COR-L47 (cell line): ENCODE measurements at regions not wholly inside any gene's neighbourhood (a gene's known extent, or its start where the extent isn't known, plus 50 kb on each side); places are given as distances from the start of the nearest gene placed in this dataset.
"Not testable (repeated sequence)": the region's sequence is repeated elsewhere in the genome, so short reads cannot be mapped to it uniquely, and the experiment has no call there.

ENCODE experiments used
- DNase-seq: peaks from one replicate; lab custom pipeline; 2025; lab: John Stamatoyannopoulos, UW

DNA sequence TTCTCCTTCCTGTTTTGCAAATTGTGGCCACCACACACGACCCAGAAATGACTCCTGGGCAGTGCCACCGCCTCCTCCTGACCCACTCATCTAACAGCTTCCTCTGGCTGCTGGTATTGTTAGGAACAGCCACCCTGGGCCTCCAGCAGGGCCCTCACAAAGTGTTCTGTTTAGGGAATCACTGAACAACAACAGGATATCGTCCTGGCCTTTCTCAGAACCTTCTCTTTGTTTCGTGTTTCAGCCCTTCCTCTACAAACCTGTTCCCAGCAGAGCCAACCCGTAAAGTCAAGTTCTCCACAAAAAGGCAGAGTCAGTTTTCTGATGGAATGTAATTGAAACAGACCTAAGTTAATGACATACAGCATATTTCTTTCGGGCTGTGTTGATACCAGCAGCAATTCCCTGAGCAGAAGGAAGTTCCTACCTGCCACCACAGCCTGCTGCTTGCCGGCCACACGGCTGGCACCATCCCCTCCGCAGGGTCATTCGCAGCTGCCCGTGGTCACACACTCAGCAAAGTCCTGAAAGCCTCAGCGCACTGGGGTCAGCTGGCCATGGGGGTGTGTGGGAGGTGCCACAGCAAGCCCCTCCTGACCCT is 91.7 kb upstream of the PITRM1 start:
- DNase-seq: no peak

GRCh38 chr10:3263747-3264146 is 91.2 kb upstream of the PITRM1 start:
- no peak for DNase-seq

- no peak for DNase-seq
Measured at GRCh38 chr10:3263082-3263481, 90.5 kb upstream of the PITRM1 start.

- DNase-seq: no peak
Measured at GRCh38 chr10:3261921-3262320, 89.3 kb upstream of the PITRM1 start.

DNA sequence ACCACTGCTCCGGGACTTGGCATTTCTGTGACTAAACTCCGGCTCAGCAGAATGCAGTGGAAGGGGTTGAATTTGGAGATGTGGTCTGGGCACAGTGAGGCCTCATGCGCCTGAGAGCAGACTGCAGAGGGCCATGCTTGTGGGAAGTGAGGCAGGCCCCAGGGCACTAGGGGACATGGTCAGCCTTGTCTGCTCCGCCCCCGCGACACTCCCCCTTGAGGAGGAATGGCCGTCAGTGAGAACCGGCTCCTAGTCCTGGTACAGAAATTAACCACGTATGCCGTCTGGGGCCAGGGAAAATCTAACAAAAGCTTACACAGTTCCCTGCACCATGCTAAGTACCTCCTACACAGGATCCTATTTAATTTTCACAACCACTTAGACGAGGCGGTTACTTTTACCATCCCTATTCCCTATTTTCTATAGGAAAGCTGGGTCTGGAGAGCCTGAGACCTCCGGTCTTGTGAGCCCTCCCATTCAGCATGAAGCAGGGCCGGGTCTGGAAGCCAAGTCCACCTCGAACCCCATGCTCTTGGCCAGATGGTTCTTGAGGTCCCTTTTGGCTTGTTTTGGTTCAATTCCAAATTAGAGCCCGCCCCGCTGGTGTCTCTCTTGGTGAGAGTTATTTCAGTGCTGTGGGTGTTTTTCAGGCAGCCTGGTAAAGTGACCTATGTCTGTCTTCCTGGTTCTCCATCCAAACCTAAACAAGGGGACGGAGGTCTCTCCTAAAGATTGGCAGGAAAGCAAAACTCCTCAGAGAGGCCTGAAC is 87.7 kb upstream of the PITRM1 start:
- DNase-seq: no peak

DNA sequence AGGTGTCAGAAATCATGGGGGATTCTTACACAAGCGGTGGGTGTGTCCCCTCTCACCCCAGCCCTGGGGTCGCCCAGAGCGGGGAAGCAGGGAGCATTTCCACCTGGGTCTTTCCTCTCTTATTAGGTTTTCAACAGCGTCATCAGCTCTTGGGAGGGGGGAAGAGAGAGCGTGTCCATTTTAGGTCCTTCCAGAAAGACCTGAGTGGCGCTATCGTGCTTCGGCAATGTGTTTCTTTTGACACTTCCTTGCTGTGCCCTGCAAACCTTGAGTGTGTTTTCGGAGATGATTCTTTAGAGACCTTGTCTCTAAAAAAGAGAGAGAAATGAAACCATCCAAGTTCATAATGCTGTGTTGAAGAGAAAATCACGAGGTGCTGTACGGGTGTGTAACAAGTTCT is 86.9 kb upstream of the PITRM1 start:
- DNase-seq: no peak

GRCh38 chr10:3258394-3258793 is 85.8 kb upstream of the PITRM1 start:
- DNase-seq: no peak

DNA sequence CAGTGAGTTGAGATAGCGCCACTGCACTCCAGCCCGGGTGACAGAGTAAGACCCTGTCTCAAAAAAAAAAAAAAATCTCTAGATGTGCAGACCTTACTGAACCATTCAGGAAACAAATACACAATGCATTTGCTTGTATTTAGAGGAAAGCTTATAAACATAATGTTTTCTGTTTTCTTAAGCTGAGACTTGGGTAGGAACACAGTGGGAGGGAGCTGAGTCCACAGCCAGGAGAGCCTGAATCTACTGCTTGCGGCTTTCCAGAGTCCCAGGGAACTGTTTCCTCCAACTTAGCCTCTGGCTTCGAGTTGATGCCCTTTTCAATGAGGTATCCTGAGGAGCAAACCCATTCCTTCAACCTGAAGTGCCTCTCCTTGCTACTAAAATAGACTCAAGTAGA is 83.0 kb upstream of the PITRM1 start:
- DNase-seq: no peak

DNA sequence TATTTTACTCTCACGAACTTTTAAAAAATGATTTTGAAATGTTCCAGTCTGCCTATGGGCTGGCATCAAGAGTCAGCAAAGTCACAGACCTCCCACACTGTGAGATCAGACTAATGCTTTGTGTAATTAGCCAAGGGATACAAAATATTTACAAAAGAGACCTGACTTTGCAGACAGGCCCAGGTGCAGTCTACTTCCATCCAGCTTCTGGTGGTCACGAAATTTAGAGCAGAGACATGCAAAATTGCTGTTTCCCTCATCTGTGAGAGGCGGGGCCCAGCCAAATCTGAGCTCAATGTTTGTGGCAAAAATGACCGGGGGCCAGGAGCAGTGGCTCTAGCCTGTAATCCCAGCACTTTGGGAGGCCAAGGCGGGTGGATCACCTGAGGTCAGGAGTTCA is 82.5 kb upstream of the PITRM1 start:
- no peak for DNase-seq

DNA sequence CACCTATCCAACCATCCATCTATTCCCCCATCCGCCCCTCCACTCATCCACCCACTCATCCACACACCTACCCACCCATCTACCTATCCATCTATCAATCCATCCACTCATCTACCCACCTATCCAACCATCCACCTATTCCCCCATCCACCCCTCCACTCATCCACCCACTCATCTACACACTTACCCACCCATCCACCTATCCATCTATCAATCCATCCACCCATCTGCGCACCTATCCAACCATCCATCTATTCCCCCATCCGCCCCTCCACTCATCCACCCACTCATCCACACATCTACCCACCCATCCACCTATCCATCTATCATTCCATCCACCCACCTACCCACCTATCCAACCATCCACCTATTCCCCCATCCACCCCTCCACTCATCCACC is 81.4 kb upstream of the PITRM1 start:
- DNase-seq: not testable (repeated sequence)

GRCh38 chr10:3251172-3251571 is 78.6 kb upstream of the PITRM1 start:
- no peak for DNase-seq

GRCh38 chr10:3249307-3249889 is 76.8 kb upstream of the PITRM1 start:
- DNase-seq: no peak

DNA sequence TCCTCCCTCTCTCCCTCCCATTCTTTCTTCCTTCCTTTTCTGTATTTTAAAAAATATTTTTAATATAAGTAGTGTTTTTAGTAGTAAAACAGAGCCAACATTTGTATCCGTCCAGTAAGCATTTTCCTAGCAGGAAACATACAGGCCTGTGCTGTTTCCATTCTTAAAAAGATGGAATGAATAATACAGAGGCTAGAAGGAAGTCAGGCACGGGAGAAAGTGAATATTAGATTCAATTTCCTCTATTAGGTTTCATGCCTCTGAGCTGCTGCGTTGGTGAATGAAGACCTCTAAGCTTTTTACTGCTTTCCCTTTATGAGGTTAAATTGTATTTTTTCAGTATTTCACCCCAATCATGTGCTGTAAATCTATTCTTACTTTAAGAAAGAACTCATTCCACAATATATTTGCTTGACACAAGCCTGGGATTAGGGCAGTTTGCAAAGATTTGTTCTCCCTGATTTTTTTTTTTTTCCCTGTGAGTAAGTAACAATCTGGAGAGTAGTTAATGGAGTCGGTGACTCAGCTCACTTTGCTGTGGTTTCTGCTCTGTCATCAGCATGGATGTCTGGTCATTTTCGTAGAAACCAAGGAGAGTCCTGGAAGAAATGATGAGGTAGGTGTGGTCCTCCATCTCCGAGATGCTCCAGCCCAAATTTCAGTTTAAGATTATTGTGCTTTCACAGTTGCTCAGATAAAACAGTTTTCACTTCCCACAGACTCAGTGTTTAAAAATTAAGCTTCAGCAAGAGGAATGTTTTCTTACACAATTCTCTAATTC is 76.1 kb upstream of the PITRM1 start:
- DNase-seq: no peak

DNA sequence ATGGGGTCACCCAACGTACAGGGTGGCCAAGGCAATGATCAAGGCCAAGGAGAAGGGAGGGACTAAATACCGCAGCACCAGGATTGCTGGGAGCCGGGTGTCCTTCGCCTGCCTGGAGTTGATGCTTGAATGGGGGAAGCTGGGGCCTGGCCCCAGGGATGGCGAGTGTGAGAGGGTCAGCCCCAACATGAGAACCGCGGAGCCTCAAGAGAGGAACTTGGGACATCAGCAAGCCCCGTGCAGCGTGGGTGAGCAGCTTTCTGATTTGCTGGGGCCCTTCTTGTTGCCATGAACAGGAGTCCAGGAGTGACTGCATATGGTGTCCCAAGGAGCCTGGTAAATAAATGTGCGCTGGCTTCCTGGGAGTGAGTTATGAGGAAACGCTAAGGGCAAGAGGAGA is 72.8 kb upstream of the PITRM1 start:
- DNase-seq: no peak

- DNase-seq: no peak
Measured at GRCh38 chr10:3241967-3242650, 69.5 kb upstream of the PITRM1 start.

DNA sequence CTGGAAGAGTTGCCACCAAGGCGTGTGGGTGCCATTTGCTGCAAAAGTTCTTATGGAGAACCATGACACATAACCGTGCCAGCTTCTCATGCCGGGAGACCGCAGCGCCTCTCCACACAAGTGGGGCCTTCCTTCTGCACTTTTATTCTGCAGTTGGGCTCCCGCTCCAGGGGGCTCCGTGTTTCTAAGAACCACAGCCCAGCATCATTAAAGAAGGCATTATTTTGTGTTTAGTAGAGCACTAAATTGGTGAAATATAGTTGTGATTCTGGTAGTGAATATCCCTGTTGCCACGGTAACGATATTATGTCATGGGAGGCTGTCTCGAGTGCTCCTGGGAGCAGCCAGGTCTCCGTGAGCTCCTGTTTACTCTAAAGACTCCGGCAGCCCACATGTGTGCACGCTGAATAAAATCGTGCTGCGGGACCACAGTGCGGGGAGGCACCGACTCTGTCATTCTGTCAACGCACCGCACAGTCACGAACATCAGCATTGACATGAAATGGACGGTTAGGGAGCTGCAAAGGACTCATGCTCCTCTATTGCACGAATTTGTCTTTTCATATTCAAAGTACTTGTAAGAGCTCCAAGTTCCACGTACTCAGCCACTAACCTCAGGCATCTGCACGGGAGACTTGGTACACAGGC is 68.8 kb upstream of the PITRM1 start:
- DNase-seq: no peak

DNA sequence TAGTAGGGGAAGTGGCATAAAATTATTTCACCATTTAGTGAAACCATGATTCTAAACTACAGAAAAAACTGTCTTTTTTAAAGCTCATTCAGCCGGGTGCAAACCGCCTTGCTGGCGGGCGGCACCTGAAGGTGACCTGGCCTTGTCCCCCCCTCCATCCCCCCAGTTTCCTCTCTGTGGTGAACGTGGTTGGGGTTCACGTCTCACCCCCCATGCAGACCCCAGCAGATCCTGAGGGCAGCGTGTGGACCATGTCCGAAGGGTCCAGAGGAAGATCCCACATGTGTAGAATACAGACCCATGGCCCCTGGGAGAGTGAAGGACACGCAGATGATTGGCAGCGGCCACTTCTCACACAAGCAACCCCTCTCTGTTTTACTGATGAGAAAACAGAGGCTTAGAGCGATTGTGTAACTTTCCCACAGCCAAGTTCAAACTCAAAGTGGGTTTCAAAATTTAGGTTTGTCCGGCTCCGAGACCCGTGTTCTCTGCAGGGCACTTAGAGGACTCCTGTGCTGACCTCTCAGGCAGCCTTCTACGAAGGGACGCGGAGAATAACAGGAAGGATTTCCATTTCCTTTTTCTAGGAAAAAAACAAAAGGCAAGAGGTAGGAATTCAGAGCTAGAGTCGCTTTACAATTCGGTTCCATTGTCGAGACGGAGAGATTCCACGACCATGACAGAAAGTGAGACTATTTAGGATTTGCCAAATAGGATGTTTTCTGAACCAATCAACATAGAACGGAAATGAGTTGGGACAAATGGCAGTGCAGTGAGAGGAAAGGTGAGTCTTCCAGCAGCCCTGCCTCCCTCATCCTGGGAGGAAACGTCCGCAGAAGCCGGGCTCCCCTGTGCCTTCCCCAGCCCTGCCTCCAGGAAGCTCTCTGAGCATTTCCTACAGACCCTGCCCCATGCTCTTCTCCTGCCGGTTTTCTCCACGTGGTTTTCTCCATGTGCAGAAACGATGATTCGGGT is 67.6 kb upstream of the PITRM1 start:
- DNase-seq: no peak

GRCh38 chr10:3239066-3239919 is 66.7 kb upstream of the PITRM1 start:
- no peak for DNase-seq

GRCh38 chr10:3238115-3238871 is 65.7 kb upstream of the PITRM1 start:
- no peak for DNase-seq
